ENCODE measurements at regions not wholly inside any gene's neighbourhood (a gene's known extent, or its start where the extent isn't known, plus 50 kb on each side); places are given as distances from the start of the nearest gene placed in this dataset.
A peak's percentile ranks its signal among the peaks of the same experiment; 100 is the strongest.

GRCh38 chr6:68468244-68468884 is 166.7 kb upstream of the ADGRB3 start:
- Mint-ChIP-seq H3K9me3 (peaks cover under 1% of the 10 kb centered on the region), H3K27ac (no peak overlapping the region), H3K27me3 (no peaks in the 10 kb centered on the region), H3K4me3 (no peak overlapping the region), H3K36me3 (ENCODE audit: low read depth) (no peaks in the 10 kb centered on the region), H3K4me1 (no peaks in the 10 kb centered on the region)
- no peak for ATAC-seq (replicated peaks)

DNA sequence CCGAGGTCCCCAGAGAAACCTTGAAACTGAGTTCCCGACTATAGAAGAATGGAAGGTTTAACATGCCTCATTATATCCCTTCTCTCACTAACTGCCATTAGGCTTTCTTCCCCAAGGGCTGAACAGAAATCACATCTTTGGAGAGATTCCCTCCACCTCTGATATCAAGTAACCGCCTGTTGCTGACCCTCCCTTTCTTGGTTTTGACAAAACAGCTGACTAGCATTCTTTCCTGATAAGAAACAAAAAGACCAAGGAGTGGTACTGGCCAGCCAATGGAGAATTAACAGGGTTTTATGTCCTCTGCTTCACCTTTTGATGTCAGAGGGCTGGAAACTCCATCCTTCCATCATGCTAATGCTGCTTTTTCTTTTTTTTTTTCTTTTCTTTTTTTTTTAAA is 176.6 kb upstream of the ADGRB3 start:
- no peaks in the 10 kb centered on the region for H3K27me3 Mint-ChIP-seq
- no peak for ATAC-seq (replicated peaks)
- H3K4me1 Mint-ChIP-seq = no peaks in the 10 kb centered on the region

DNA sequence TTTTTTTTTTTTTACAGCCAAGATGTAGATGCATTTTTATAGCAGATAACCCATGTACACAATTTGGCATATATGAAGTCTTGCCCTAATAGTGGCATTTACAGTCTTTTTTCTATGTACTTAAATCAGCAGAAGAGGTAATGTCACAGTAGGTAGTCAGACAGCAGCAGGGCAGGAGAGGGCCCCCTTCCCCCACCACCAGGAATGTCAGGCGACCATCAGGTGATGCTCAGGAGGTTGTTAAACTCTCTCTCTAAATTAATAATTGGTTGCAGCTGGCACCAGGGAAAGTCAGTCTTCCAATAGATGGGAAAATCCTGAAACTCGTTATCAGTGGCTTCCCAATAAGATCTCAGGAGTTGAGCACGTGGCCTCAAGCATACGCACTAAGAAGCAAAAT is 188.0 kb upstream of the ADGRB3 start:
- Mint-ChIP-seq H3K4me1 (no peaks in the 10 kb centered on the region), H3K27me3 (no peaks in the 10 kb centered on the region), H3K9me3 (peaks cover 3% of the 10 kb centered on the region), H3K4me3 (no peak overlapping the region), H3K27ac (no peak overlapping the region), H3K36me3 (ENCODE audit: low read depth) (no peaks in the 10 kb centered on the region)
- ATAC-seq (replicated peaks) = no peak

More for the DNA sequence above, 176.6 kb upstream of the ADGRB3 start:
- peaks cover 10% of the 10 kb centered on the region for H3K9me3 Mint-ChIP-seq
- no peak overlapping the region for H3K27ac Mint-ChIP-seq
- H3K4me3 Mint-ChIP-seq = no peak overlapping the region
- no peaks in the 10 kb centered on the region for H3K36me3 Mint-ChIP-seq (ENCODE audit: low read depth)

DNA sequence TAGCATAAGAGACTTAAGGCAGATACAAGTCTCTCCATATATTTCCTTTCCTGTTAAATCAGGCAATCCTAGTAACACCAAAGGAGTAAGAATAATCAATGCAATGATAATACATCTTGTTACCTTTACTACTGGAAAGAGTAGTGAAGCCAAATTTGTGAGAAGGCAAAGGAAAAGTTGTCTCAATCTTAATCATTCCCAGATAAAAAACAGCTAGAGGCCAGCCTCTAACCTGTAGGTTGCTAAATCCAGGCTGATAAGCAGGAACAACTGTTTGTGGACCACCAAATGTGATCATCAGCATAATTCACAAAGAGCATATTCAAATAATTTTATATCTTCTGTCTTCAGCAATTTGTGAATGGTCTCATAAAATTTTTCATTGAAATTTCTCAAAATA is 189.2 kb upstream of the ADGRB3 start:
- H3K36me3 Mint-ChIP-seq (ENCODE audit: low read depth) = no peaks in the 10 kb centered on the region
- no peaks in the 10 kb centered on the region for H3K9me3 Mint-ChIP-seq
- H3K27me3 Mint-ChIP-seq = no peaks in the 10 kb centered on the region
- no peak overlapping the region for H3K27ac Mint-ChIP-seq
- H3K4me3 Mint-ChIP-seq = no peak overlapping the region
- no peak for ATAC-seq (replicated peaks)
- no peaks in the 10 kb centered on the region for H3K4me1 Mint-ChIP-seq

- no peaks in the 10 kb centered on the region for H3K4me1 Mint-ChIP-seq
- no peaks in the 10 kb centered on the region for H3K36me3 Mint-ChIP-seq (ENCODE audit: low read depth)
- H3K4me3 Mint-ChIP-seq = no peak overlapping the region
- ATAC-seq (replicated peaks) = no peak
- H3K27me3 Mint-ChIP-seq = no peaks in the 10 kb centered on the region
- H3K27ac Mint-ChIP-seq = no peak overlapping the region
- H3K9me3 Mint-ChIP-seq = no peaks in the 10 kb centered on the region
Measured at GRCh38 chr6:68443704-68444103, 191.4 kb upstream of the ADGRB3 start.

- no peaks in the 10 kb centered on the region for H3K27me3 Mint-ChIP-seq
- no peak overlapping the region for H3K27ac Mint-ChIP-seq
- H3K36me3 Mint-ChIP-seq (ENCODE audit: low read depth) = no peaks in the 10 kb centered on the region
- no peak for ATAC-seq (replicated peaks)
- H3K9me3 Mint-ChIP-seq = peaks cover 11% of the 10 kb centered on the region
- no peak overlapping the region for H3K4me3 Mint-ChIP-seq
- no peaks in the 10 kb centered on the region for H3K4me1 Mint-ChIP-seq
Measured at GRCh38 chr6:68427630-68428029, 207.5 kb upstream of the ADGRB3 start.

- no peak overlapping the region for H3K27ac Mint-ChIP-seq
- H3K27me3 Mint-ChIP-seq = no peaks in the 10 kb centered on the region
- no peaks in the 10 kb centered on the region for H3K9me3 Mint-ChIP-seq
- ATAC-seq (replicated peaks) = no peak
- H3K4me1 Mint-ChIP-seq = no peaks in the 10 kb centered on the region
- no peaks in the 10 kb centered on the region for H3K36me3 Mint-ChIP-seq (ENCODE audit: low read depth)
- no peak overlapping the region for H3K4me3 Mint-ChIP-seq
Measured at GRCh38 chr6:68410021-68410420, 225.1 kb upstream of the ADGRB3 start.

- Mint-ChIP-seq H3K4me3 (no peak overlapping the region), H3K4me1 (no peaks in the 10 kb centered on the region), H3K27ac (no peak overlapping the region), H3K9me3 (peaks cover 16% of the 10 kb centered on the region), H3K27me3 (no peaks in the 10 kb centered on the region), H3K36me3 (ENCODE audit: low read depth) (no peaks in the 10 kb centered on the region)
- no peak for ATAC-seq (replicated peaks)
Measured at GRCh38 chr6:68400396-68400795, 234.7 kb upstream of the ADGRB3 start.

DNA sequence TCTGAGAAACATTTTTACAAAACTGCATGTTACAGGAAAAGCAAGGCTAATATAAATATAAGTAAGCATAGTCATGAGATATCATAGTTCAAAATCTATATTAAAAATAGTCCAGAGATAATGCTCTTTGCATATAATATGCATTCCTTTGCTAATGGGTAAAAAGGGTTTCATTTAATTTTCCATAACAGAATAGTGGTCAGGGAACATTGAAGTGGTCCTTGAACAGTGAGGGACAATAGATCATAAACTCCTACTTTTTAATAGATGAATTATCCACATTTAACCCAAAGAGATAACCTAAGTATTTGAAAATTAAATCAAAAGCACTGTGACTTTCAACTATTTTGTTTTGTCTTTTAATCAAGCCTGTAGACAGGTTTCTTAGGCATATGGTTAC is 243.1 kb upstream of the ADGRB3 start:
- Mint-ChIP-seq H3K9me3 (no peaks in the 10 kb centered on the region), H3K36me3 (ENCODE audit: low read depth) (no peaks in the 10 kb centered on the region), H3K4me3 (no peak overlapping the region), H3K27me3 (no peaks in the 10 kb centered on the region), H3K4me1 (no peaks in the 10 kb centered on the region), H3K27ac (no peak overlapping the region)
- no peak for ATAC-seq (replicated peaks)

DNA sequence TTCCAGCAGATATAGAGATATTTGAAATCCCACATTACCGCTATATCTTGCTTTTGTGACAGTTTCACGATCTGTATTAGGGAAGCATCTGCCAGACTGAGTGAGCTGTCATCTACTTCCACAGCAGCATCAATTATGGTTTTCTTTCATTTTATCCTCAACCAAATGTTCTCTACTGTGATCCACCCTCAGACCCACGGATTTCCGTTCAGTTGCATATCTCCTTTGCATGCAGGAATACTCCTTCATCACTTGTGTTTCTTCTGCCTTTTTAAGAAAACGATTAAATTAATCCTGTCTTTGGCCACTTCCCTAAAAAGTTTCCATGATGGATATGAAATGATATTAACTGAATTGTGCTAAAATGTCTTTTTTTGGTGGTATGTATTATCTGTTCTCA is 262.1 kb upstream of the ADGRB3 start:
- no peak for ATAC-seq (replicated peaks)
- Mint-ChIP-seq H3K27ac (no peak overlapping the region), H3K27me3 (no peaks in the 10 kb centered on the region)

GRCh38 chr6:68368845-68369244 is 266.2 kb upstream of the ADGRB3 start:
- no peaks in the 10 kb centered on the region for H3K27me3 Mint-ChIP-seq
- H3K36me3 Mint-ChIP-seq (ENCODE audit: low read depth) = no peaks in the 10 kb centered on the region
- H3K4me1 Mint-ChIP-seq = no peaks in the 10 kb centered on the region
- no peak for ATAC-seq (replicated peaks)
- H3K9me3 Mint-ChIP-seq = peaks cover 17% of the 10 kb centered on the region
- H3K27ac Mint-ChIP-seq = no peak overlapping the region
- H3K4me3 Mint-ChIP-seq = no peak overlapping the region

More for the DNA sequence above, 262.1 kb upstream of the ADGRB3 start:
- Mint-ChIP-seq H3K36me3 (ENCODE audit: low read depth) (no peaks in the 10 kb centered on the region), H3K4me1 (no peaks in the 10 kb centered on the region), H3K4me3 (no peak overlapping the region), H3K9me3 (peaks cover 14% of the 10 kb centered on the region)

DNA sequence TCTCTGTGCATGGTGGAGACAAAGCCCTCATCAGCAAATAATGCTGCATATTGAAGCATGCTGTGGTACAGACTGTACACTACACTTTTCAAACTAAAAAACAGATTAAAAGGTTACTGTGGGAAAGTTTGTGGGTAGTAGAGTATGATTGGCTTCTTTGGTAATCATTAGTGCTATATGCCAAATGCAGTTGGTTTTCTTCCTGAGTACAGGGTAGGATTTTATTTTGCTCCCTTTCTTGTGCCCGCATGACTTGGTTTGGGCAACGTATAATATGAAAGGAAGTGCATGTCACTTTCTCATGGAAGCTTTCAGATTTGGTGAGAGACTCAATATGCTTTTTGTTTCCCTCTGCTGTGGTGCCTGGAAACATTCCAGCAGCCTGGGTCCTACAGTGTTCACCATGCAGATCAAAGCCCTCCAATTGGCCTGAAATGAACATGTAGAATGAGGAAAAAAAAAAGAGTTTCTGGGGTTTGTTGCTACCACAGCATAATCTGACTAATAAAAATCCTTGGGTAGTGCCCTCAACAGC is 270.7 kb upstream of the ADGRB3 start:
- Mint-ChIP-seq H3K4me3 (no peak overlapping the region), H3K9me3 (peaks cover 18% of the 10 kb centered on the region), H3K27me3 (no peaks in the 10 kb centered on the region), H3K27ac (no peak overlapping the region), H3K4me1 (no peaks in the 10 kb centered on the region), H3K36me3 (ENCODE audit: low read depth) (no peaks in the 10 kb centered on the region)
- no peak for ATAC-seq (replicated peaks)

GRCh38 chr6:68343901-68344300 is 291.2 kb upstream of the ADGRB3 start:
- no peaks in the 10 kb centered on the region for H3K9me3 Mint-ChIP-seq
- H3K4me3 Mint-ChIP-seq = no peak overlapping the region
- no peaks in the 10 kb centered on the region for H3K4me1 Mint-ChIP-seq
- H3K27me3 Mint-ChIP-seq = no peaks in the 10 kb centered on the region
- no peak overlapping the region for H3K27ac Mint-ChIP-seq
- H3K36me3 Mint-ChIP-seq (ENCODE audit: low read depth) = no peaks in the 10 kb centered on the region
- peak; percentile 39 for ATAC-seq (replicated peaks)

DNA sequence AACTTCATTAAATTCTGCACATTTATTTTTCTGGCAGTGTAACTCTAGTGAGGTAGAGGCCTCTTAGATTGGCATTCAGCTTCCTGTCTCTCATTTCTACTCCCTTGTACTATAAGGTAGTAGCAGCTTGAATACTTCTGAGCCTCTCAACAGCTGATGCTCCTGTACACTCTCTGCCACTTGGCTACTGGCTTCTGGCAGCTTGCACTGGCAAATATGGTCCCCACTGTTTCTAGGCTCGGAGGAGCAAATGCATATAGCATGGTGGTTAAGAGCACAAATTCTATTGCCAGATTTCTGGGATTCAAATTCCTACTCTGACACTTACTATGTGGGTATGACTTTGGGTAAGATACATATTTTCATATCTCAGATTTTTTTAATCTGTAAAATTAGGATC is 292.8 kb upstream of the ADGRB3 start:
- ATAC-seq (replicated peaks) = no peak
- no peak overlapping the region for H3K4me3 Mint-ChIP-seq
- H3K36me3 Mint-ChIP-seq (ENCODE audit: low read depth) = no peaks in the 10 kb centered on the region
- H3K4me1 Mint-ChIP-seq = no peaks in the 10 kb centered on the region
- H3K27me3 Mint-ChIP-seq = no peaks in the 10 kb centered on the region
- H3K27ac Mint-ChIP-seq = no peak overlapping the region
- H3K9me3 Mint-ChIP-seq = no peaks in the 10 kb centered on the region

- Mint-ChIP-seq H3K9me3 (no peaks in the 10 kb centered on the region), H3K4me1 (no peaks in the 10 kb centered on the region), H3K27ac (no peak overlapping the region), H3K36me3 (ENCODE audit: low read depth) (no peaks in the 10 kb centered on the region), H3K4me3 (no peak overlapping the region), H3K27me3 (no peaks in the 10 kb centered on the region)
- no peak for ATAC-seq (replicated peaks)
Measured at GRCh38 chr6:68339488-68340131, 295.5 kb upstream of the ADGRB3 start.
